ENCODE measurements at regions not wholly inside any gene's neighbourhood (a gene's known extent, or its start where the extent isn't known, plus 50 kb on each side); places are given as distances from the start of the nearest gene placed in this dataset.

- TF ChIP-seq, protein P1, sequence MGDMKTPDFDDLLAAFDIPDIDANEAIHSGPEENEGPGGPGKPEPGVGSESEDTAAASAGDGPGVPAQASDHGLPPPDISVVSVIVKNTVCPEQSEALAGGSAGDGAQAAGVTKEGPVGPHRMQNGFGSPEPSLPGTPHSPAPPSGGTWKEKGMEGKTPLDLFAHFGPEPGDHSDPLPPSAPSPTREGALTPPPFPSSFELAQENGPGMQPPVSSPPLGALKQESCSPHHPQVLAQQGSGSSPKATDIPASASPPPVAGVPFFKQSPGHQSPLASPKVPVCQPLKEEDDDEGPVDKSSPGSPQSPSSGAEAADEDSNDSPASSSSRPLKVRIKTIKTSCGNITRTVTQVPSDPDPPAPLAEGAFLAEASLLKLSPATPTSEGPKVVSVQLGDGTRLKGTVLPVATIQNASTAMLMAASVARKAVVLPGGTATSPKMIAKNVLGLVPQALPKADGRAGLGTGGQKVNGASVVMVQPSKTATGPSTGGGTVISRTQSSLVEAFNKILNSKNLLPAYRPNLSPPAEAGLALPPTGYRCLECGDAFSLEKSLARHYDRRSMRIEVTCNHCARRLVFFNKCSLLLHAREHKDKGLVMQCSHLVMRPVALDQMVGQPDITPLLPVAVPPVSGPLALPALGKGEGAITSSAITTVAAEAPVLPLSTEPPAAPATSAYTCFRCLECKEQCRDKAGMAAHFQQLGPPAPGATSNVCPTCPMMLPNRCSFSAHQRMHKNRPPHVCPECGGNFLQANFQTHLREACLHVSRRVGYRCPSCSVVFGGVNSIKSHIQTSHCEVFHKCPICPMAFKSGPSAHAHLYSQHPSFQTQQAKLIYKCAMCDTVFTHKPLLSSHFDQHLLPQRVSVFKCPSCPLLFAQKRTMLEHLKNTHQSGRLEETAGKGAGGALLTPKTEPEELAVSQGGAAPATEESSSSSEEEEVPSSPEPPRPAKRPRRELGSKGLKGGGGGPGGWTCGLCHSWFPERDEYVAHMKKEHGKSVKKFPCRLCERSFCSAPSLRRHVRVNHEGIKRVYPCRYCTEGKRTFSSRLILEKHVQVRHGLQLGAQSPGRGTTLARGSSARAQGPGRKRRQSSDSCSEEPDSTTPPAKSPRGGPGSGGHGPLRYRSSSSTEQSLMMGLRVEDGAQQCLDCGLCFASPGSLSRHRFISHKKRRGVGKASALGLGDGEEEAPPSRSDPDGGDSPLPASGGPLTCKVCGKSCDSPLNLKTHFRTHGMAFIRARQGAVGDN (IDR thresholded peaks at IDR 0.05): no peak
- TF ChIP-seq STAT3 (IDR thresholded peaks at IDR 0.05; ENCODE audit: low read depth, low read length): no peak
- no peak for TF ChIP-seq SREBF2 (IDR thresholded peaks at IDR 0.05; ENCODE audit: low read length)
- no peak for TF ChIP-seq ASH2L (IDR thresholded peaks at IDR 0.05; ENCODE audit: borderline replicate concordance, low read depth)
- no peak for TF ChIP-seq CEBPZ (IDR thresholded peaks at IDR 0.05; ENCODE audit: low read depth, low read length)
- TF ChIP-seq NR2C2 (IDR thresholded peaks at IDR 0.05; ENCODE audit: borderline replicate concordance, control insufficient read depth, insufficient read length, low read depth): no peak
Observed at GRCh38 chrX:1909419-1910206, 294.8 kb downstream of the ASMT start (continued).
